GM18873 (cell line): ENCODE measurements at regions not wholly inside any gene's neighbourhood (a gene's known extent, or its start where the extent isn't known, plus 50 kb on each side); places are given as distances from the start of the nearest gene placed in this dataset.
"Not testable (repeated sequence)": the region's sequence is repeated elsewhere in the genome, so short reads cannot be mapped to it uniquely, and the experiment has no call there.

ENCODE experiments used
- ATAC-seq: cut with Tn5 transposase; IDR thresholded peaks from one replicate; pipeline ENCODE4 v1.9.1; 2021; ENCODE audit warnings: mild to moderate bottlenecking, moderate library complexity, moderate number of reproducible peaks; ENCODE audit not compliant: unreplicated experiment, low FRiP score

DNA sequence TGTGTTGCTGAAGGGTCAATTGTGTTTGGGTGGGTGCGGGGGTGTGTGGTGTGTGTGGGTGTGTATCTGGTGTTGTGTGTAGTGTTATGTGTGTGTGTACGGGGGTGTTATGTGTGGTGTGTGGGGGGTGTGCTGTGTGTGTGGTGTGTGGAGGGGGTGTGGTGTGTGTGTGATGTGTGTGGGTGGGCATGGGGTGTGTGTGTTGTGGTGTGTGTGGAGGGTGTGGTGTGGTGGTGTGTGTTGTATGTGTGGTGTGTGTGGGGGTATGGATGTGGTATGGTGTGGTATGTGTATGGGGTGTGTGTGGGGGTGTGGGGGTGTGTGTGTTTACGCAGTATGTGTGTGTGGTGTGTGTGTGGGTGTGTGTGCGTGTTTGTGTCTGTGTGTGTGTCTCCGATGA lies 110.8 kb downstream of the ZNF22 start:
- no peak for ATAC-seq

GRCh38 chr10:45117940-45118339 lies 117.2 kb downstream of the ZNF22 start:
- not testable (repeated sequence) for ATAC-seq

DNA sequence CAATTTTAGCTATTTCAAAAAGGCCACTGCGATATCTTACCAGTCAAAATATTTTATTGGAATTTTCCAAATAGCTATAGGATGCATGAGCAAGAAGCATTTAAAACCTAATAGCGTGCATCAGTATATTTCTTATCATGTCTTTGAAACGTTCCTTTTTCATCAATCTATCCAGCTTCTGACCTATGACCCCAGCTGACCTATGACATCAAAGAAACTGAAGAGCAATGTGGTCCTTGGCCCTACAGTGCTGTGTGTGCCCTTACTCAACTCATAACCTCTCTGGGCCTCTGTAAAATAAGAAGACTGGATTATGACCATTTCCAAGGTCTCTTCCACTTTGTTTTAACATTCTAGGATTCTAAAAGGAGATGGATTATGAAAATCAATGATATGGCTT lies 118.2 kb downstream of the ZNF22 start:
- ATAC-seq: no peak

GRCh38 chr10:45122180-45122860 lies 121.6 kb downstream of the ZNF22 start:
- not testable (repeated sequence) for ATAC-seq

DNA sequence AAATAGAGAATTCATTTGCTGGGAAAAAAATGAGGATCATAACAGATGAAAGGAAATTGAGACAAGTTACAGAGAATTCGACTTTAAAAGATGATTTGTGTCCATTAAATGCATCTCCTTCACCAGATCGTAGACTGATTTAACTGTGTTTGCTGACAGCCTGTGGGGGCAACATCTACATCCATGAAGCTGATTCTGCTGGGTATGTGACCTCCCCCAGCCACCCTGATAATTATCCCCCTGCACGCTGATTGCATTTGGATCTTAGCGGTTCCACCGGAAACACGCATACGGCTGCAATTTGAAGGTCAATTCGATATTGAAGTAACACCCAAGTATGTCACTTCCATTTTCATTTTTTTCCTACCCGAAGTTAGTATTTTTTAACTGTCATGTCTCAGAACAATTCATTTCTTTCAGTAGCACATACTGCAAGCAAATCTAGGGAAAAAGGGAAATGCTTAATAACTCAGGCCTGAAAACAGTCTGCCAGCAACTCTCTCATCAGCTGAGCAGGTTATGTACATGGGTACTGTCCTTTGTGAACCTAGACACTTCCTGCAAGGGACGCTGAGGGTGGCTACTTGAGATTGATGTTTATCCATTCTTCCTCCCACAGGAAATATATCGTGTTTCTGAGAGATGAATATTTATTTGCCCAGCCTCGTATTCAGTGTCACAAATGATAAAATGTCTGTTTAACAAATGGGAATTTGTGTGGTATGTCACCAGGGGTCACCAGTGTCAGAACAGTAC lies 134.9 kb downstream of the ZNF22 start:
- no peak for ATAC-seq

DNA sequence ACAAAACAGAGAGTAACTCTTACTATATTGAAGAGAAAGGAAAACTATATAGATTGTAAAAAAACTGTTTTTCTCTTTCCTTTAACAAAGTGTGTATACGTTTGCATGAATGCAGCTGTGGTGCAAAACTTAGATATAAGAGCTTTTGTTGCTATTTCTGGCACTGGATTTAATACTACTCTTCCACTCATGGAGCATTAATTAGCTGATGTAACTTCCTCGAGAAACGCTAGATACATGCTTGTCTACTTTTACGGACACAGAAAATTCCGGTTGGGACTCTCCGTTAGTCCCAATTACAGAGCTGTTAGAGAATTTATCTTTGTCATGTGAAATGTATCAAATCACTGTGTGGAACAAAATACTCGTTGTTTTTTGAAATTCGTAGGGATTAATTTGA lies 135.5 kb downstream of the ZNF22 start:
- no peak for ATAC-seq

DNA sequence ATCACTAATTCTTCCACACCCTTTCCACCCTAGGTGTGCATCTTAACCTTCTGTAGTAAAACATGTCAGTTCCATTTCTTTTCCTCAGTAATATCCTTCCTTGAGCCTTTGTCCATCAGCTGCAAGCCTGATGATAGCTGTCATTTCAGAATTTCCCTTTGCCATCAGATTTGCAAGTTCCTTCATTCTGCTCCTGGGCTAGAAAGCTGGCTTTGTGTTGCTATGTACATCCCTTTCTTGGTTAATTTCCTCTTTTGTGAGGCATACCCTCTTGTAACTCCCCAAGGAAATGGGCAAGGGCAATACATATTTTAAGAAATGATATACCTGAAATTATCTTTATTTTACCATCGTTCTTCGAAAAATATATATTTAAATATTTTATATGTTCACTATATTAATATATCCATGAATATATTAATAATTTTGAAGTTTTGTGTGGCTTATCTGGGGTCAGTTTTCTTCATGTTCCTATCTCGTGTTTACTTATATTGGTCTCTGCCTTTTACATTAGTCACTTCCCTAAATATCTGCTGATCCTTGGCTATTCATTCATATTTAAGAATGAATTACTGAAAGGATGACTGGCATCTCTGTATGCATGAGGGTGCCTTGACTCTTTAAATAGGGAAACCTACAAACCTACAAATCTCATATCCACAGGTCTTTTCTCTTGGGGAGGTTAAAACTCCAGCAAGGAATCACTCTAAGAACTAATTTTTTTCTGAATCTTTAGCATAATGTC lies 143.8 kb downstream of the ZNF22 start:
- no peak for ATAC-seq

DNA sequence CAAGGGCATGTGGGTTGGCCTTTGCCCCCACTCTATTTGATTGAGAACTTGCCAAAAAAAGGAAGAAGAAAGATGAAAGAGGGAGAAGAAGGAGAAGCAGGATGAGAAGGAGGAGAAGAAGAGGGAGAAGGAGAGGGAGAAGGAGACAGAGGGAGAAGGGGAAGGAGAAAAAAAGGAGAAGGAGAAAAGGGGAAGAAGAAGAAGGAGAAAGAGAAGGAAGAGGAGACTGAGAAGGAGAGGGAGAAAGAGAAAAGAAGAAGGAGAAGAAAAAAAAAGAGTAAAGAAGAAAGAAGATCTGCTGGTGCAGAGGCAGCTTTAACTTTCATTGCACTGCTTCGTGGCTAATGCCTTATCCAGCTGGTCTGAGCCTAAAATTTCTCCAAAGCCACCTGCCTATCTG lies 144.4 kb downstream of the ZNF22 start:
- not testable (repeated sequence) for ATAC-seq

DNA sequence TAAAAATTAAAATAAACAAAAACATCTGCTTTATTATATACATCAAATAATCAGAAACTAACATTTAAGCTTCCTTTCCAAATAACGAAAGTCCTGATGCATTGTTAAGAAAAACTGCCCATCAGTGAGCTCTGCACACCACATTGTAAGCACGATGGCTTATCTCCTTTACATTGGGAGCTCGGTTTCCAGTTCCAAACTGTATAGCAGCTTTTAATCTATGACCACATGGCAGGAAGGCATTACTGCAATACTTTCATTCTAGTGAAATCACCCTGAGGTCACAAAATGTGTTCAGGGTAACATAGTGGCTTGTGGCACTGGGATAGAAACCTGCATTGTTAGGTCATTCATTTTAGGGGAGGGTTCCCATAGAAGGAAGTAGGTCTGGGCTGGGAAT lies 146.3 kb downstream of the ZNF22 start:
- ATAC-seq: no peak

- no peak for ATAC-seq
These were observed 150.3 kb downstream of the ZNF22 start for GRCh38 chr10:45150997-45151396.

- ATAC-seq: no peak
These were observed 150.9 kb downstream of the ZNF22 start for GRCh38 chr10:45151467-45152214.

DNA sequence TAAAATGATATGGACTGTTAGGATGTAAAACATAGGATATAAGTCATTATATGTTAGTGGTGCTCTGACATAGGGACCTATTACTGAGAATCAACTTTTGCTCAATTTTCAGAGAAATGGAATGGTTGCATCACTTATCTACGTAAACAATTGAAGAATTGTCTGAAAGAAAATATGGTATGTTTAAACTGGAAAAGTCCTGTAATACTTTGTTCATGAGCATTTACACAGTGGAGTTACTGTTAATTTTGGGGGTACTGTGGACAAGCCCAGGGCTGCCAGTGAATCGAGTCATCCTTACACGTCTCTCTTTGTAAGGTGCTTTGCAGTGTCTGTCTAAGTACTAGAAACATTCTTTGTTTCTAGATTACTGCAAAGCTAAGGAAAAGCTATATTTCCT lies 152.0 kb downstream of the ZNF22 start:
- ATAC-seq: no peak

DNA sequence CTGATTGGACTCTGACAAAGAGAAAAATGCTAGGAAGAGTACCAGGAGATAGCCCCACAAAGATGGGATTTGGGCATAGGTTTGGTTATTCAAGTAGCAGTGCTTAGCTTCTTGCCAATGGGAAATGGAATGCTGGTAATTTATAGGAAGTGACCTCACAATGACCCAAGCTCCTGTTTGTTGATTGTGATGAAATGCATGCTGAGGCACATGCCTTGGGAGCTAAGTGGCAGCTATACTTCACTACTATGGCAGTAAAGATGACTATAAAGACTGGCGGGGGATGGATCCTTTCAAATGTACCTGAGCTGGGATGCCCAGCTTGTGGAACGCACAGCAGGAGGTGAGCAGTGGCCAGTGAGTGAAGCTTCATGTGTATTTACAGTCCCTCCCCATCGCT lies 153.8 kb downstream of the ZNF22 start:
- no peak for ATAC-seq

DNA sequence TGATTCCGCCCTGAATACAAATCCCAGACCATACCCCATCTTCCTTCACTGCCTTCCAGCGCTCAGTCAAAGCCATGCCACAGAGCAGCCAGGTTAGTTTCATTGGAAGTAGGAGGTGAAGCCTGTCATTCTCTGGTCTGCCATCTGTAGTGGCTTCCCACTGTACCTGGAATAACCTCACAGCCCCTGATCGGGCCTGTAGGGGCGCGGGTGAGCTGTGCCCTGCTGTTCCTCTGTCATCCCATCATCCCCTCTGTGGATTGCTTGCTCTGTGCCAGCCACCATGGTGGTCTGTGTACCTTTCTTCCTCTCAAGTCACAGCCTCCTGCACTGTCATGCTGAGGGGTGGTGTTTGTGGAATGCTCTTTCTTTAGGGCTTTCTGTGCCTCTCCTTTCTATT lies 155.1 kb downstream of the ZNF22 start:
- no peak for ATAC-seq

DNA sequence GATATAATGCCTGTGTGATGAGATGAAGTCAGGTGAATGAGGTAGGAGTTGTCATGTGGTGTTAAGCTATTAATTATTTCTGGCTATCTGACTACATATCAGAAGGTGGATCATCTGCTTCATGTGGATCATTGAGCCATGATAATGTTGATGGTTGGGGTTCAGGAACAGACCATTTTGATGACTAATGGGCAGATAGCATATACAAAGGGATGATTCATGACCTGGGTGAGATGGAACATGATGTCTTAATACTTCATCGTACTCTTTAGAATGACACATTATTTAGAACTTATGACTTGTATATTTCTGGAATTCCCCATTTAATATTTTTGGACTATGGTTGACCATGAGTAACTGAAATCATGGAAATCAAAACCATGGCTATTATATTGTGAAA lies 155.1 kb downstream of the OR13A1 start:
- ATAC-seq: no peak

DNA sequence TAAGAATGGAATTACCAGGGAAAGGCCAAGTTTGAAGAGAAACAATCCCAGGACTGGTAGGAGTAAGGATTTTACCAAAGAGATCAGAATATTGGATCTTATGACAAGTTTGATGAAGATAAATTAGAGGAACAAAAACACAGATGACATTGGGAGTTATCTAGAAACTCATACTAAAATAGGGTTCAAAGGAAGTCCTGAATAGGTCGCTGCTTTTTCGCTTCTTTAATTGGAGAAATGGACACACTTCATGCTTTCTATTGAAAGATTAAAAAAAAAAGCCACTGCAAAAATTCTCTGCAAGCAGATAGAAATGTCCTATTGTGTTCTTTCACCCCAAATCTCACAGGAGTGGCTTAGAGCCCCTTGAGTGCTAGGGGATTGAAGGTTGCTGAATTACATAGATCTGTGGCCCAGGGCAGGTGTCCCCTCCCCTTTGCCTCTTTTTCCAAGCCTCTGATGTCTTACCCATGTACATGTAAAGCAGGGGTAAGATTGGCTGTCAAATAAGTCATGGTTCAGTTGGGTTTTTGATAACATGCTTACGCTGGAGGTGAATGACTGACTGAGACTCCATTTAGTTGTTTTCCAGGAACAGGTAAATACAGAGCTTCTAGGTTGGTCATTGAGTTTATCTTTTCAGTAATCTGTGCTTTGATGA lies 152.0 kb downstream of the OR13A1 start:
- no peak for ATAC-seq

GRCh38 chr10:45175520-45176118 lies 139.8 kb downstream of the OR13A1 start:
- not testable (repeated sequence) for ATAC-seq

DNA sequence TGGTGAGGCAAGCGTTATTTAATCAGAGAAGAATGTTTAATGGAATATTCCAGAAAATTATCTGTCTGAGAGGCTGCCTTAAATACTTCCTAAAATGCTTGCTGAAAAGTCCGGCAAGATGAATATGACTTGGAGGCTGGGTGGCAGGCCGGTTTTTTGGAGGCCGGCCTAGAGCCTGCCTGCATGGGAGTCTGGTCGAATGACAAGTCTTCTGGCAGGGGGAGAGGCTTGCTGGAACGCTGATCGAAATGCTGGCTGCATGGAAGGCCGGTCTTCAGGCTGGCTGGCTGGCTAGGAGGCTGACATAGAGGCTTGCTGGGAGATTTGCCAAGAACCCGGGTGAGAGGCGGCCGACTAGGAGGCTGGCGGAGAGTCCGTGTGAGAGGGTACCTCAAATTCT lies 135.7 kb downstream of the OR13A1 start:
- no peak for ATAC-seq

GRCh38 chr10:45180507-45180906 lies 134.9 kb downstream of the OR13A1 start:
- no peak for ATAC-seq
